ENCODE measurements at regions not wholly inside any gene's neighbourhood (a gene's known extent, or its start where the extent isn't known, plus 50 kb on each side); places are given as distances from the start of the nearest gene placed in this dataset.
A peak's percentile ranks its signal among the peaks of the same experiment; 100 is the strongest.
"Not testable (repeated sequence)": the region's sequence is repeated elsewhere in the genome, so short reads cannot be mapped to it uniquely, and the experiment has no call there.

DNA sequence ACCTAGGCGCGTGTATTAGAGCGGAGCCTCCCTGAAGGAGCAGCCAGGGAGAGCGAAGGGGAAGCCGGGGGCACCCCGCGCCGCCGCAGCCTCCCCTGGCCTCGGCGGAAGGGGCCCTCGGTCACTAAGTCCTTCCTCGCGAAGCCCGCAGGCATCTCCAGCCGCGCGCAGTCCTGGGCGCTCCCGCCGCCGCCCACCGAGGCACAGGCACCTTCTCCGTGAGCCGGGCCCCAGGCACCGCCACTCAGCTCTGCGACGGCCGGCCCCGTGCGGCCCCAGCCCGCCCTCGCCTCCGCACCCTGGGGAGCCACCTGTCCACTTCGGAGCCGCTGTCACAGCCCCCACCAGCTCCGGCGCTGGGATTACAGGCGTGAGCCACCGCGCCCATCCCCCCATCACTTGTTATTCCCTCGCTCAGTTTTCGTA lies 80.8 kb downstream of the ZNF467 start:
- no peak for DNase-seq
- intact Hi-C loops (cut with micrococcal nuclease): no loop called here
- H3K4me3 Mint-ChIP-seq: no peak overlapping the region
- H3K9me3 Mint-ChIP-seq: peaks cover 5% of the 10 kb centered on the region
- H3K36me3 Mint-ChIP-seq (ENCODE audit: low read depth): no peaks in the 10 kb centered on the region
- H3K27ac Mint-ChIP-seq: no peak overlapping the region
- H3K27me3 Mint-ChIP-seq (ENCODE audit: low read depth): peaks cover 44% of the 10 kb centered on the region
- CTCF ChIA-PET: no interaction called here
- no peaks in the 10 kb centered on the region for H3K4me1 Mint-ChIP-seq (ENCODE audit: low read depth)

DNA sequence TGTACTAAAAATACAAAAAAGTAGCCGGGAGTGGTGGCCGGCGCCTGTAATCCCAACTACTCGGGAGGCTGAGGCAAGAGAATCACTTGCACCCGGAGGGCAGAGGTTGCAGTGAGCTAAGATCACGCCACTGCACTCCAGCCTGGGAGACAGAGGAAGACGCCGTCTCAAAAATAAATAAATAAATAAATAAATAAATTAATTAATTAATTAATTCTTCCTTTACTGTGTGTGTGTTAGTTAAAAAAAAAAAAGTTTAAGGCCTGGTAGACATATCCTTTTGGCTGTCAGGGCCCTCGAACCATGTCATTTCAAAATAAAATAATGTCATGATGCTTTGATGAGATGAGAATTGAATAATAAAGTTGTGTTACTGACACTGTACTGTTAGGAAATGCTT lies 81.3 kb downstream of the ZNF467 start:
- CTCF ChIA-PET: interaction anchor here (0.7 kb wide), 1 partner anchor 52 kb away, joined by 3 read pairs; no protein-coding TSS in a partner anchor
- no peak overlapping the region for H3K27ac Mint-ChIP-seq
- peaks cover under 1% of the 10 kb centered on the region for H3K9me3 Mint-ChIP-seq
- H3K4me3 Mint-ChIP-seq: no peak overlapping the region
- H3K27me3 Mint-ChIP-seq (ENCODE audit: low read depth): peaks cover 45% of the 10 kb centered on the region
- H3K36me3 Mint-ChIP-seq (ENCODE audit: low read depth): no peaks in the 10 kb centered on the region
- no peak for DNase-seq
- intact Hi-C loops (cut with micrococcal nuclease): no loop called here
- no peaks in the 10 kb centered on the region for H3K4me1 Mint-ChIP-seq (ENCODE audit: low read depth)

- CTCF ChIA-PET: no interaction called here
- H3K9me3 Mint-ChIP-seq: no peaks in the 10 kb centered on the region
- no peak overlapping the region for H3K4me3 Mint-ChIP-seq
- no peak overlapping the region for H3K27ac Mint-ChIP-seq
- intact Hi-C loops (cut with micrococcal nuclease): no loop called here
- H3K36me3 Mint-ChIP-seq (ENCODE audit: low read depth): no peaks in the 10 kb centered on the region
- peaks cover 46% of the 10 kb centered on the region for H3K27me3 Mint-ChIP-seq (ENCODE audit: low read depth)
- no peaks in the 10 kb centered on the region for H3K4me1 Mint-ChIP-seq (ENCODE audit: low read depth)
- DNase-seq: peak; percentile 30
These were observed 82.5 kb downstream of the ZNF467 start for GRCh38 chr7:149690688-149691446.

GRCh38 chr7:149689291-149689721 lies 84.1 kb downstream of the ZNF467 start:
- H3K9me3 Mint-ChIP-seq: no peaks in the 10 kb centered on the region
- H3K27ac Mint-ChIP-seq: no peak overlapping the region
- DNase-seq: no peak
- no peak overlapping the region for H3K4me3 Mint-ChIP-seq
- CTCF ChIA-PET: no interaction called here
- intact Hi-C loops (cut with micrococcal nuclease): no loop called here
- no peaks in the 10 kb centered on the region for H3K4me1 Mint-ChIP-seq (ENCODE audit: low read depth)
- peaks cover 39% of the 10 kb centered on the region for H3K27me3 Mint-ChIP-seq (ENCODE audit: low read depth)
- no peaks in the 10 kb centered on the region for H3K36me3 Mint-ChIP-seq (ENCODE audit: low read depth)

- CTCF ChIA-PET: no interaction called here
- Mint-ChIP-seq H3K9me3 (no peaks in the 10 kb centered on the region), H3K27ac (no peak overlapping the region), H3K4me3 (no peak overlapping the region), H3K27me3 (ENCODE audit: low read depth) (peaks cover 39% of the 10 kb centered on the region), H3K36me3 (ENCODE audit: low read depth) (no peaks in the 10 kb centered on the region), H3K4me1 (ENCODE audit: low read depth) (no peaks in the 10 kb centered on the region)
- no peak for DNase-seq
- intact Hi-C loops (cut with micrococcal nuclease): no loop called here
These were observed 84.6 kb downstream of the ZNF467 start for GRCh38 chr7:149688836-149689235.

- H3K4me1 Mint-ChIP-seq (ENCODE audit: low read depth); intact Hi-C loops (cut with micrococcal nuclease); DNase-seq; H3K36me3 Mint-ChIP-seq (ENCODE audit: low read depth); H3K9me3 Mint-ChIP-seq; H3K27ac Mint-ChIP-seq; H3K4me3 Mint-ChIP-seq; CTCF ChIA-PET: not testable (repeated sequence)
- H3K27me3 Mint-ChIP-seq (ENCODE audit: low read depth): peaks cover 34% of the 10 kb centered on the region
These were observed 85.6 kb downstream of the ZNF467 start for GRCh38 chr7:149687820-149688219.

DNA sequence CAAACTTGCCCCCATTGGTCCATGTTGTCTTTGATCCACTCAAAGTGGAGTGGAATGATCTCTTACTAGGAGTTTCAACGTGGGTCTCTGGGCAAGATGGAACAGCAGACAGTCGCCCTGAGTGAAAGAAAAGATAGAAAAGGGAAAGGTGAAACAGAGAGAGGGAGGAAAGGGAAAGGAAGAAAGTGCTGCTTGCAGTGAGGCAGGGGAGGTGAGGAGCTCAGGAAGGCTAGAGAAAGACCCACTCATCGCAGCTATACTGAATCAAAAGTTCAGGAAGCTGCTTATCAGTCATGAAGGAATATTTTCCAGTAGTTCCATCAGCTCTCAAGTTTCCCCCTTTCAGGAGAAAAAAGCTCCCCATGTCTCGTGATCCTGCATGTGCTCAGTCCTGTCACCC lies 86.9 kb downstream of the ZNF467 start:
- Mint-ChIP-seq H3K9me3 (no peaks in the 10 kb centered on the region), H3K4me3 (no peak overlapping the region), H3K4me1 (ENCODE audit: low read depth) (no peaks in the 10 kb centered on the region), H3K36me3 (ENCODE audit: low read depth) (no peaks in the 10 kb centered on the region), H3K27ac (no peak overlapping the region), H3K27me3 (ENCODE audit: low read depth) (peaks cover 36% of the 10 kb centered on the region)
- CTCF ChIA-PET: interaction anchor here (1.2 kb wide), 2 partner anchors 9 to 26 kb away, joined by 4 to 5 read pairs; no protein-coding TSS in a partner anchor
- intact Hi-C loops (cut with micrococcal nuclease): no loop called here
- no peak for DNase-seq

GRCh38 chr7:149686011-149686410 lies 87.4 kb downstream of the ZNF467 start:
- Mint-ChIP-seq H3K36me3 (ENCODE audit: low read depth) (no peaks in the 10 kb centered on the region), H3K27me3 (ENCODE audit: low read depth) (peaks cover 33% of the 10 kb centered on the region), H3K27ac (no peak overlapping the region), H3K9me3 (no peaks in the 10 kb centered on the region), H3K4me1 (ENCODE audit: low read depth) (no peaks in the 10 kb centered on the region), H3K4me3 (no peak overlapping the region)
- no peak for DNase-seq
- CTCF ChIA-PET: interaction anchor here (1.2 to 1.3 kb wide), 3 partner anchors 9 to 25 kb away, joined by 4 to 9 read pairs (median 5); no protein-coding TSS in a partner anchor
- intact Hi-C loops (cut with micrococcal nuclease): no loop called here

DNA sequence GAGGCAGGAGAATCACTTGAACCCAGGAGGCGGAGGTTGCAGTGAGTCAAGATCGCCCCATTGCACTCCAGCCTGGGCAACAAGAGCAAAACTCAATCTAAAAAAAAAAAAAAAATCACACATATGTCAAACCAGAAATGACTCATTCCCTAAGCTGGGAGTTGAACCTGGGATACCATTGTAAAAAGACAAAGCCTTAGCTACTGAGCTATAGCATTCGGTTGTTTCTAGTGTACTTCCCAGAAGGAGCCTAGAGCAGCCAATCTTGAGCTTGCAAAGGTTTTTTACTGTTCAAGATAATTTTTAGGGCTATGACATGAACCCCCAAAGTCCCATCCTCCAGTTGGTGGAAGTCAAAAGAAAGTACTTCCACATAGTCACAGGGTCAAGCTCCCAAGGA lies 87.9 kb downstream of the ZNF467 start:
- intact Hi-C loops (cut with micrococcal nuclease): no loop called here
- CTCF ChIA-PET: interaction anchor here (0.8 to 1.3 kb wide), 2 partner anchors 19 to 23 kb away, joined by 3 to 9 read pairs; no protein-coding TSS in a partner anchor
- Mint-ChIP-seq H3K27ac (no peak overlapping the region), H3K4me3 (no peak overlapping the region), H3K9me3 (peaks cover 4% of the 10 kb centered on the region), H3K36me3 (ENCODE audit: low read depth) (no peaks in the 10 kb centered on the region), H3K27me3 (ENCODE audit: low read depth) (peaks cover 33% of the 10 kb centered on the region), H3K4me1 (ENCODE audit: low read depth) (no peaks in the 10 kb centered on the region)
- DNase-seq: no peak

DNA sequence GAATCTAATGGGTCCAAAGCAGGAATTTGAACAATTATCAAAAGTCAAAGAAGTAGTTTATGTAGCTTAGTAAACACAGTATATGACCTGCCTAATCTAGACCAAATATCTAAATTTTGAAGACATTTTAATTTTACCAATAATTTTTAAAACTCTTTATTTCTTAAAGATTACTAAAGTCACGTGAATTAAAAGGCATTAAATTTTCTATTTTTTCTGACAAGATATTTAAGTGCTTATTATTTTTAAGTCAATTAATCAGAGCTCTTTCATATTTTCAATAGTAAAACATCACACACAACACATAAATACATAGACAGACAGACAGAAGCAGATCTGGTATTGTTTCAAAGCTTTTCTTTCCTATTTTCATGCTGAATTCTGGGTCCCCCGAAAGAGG lies 89.5 kb downstream of the ZNF467 start:
- Mint-ChIP-seq H3K4me1 (ENCODE audit: low read depth) (no peaks in the 10 kb centered on the region), H3K4me3 (no peak overlapping the region), H3K36me3 (ENCODE audit: low read depth) (no peaks in the 10 kb centered on the region), H3K9me3 (peaks cover 4% of the 10 kb centered on the region), H3K27ac (no peak overlapping the region), H3K27me3 (ENCODE audit: low read depth) (peaks cover 32% of the 10 kb centered on the region)
- DNase-seq: no peak
- intact Hi-C loops (cut with micrococcal nuclease): no loop called here
- CTCF ChIA-PET: interaction anchor here (0.7 to 1.3 kb wide), 3 partner anchors 14 to 58 kb away, joined by 3 to 5 read pairs (median 3); no protein-coding TSS in a partner anchor

GRCh38 chr7:149683181-149683580 lies 90.2 kb downstream of the ZNF467 start:
- H3K27me3 Mint-ChIP-seq (ENCODE audit: low read depth): peaks cover 30% of the 10 kb centered on the region
- CTCF ChIA-PET: interaction anchor here (0.8 kb wide), 1 partner anchor 13 kb away, joined by 3 read pairs; no protein-coding TSS in a partner anchor
- H3K27ac Mint-ChIP-seq: no peak overlapping the region
- intact Hi-C loops (cut with micrococcal nuclease): no loop called here
- no peaks in the 10 kb centered on the region for H3K4me1 Mint-ChIP-seq (ENCODE audit: low read depth)
- no peaks in the 10 kb centered on the region for H3K36me3 Mint-ChIP-seq (ENCODE audit: low read depth)
- peaks cover 4% of the 10 kb centered on the region for H3K9me3 Mint-ChIP-seq
- H3K4me3 Mint-ChIP-seq: no peak overlapping the region
- DNase-seq: no peak

DNA sequence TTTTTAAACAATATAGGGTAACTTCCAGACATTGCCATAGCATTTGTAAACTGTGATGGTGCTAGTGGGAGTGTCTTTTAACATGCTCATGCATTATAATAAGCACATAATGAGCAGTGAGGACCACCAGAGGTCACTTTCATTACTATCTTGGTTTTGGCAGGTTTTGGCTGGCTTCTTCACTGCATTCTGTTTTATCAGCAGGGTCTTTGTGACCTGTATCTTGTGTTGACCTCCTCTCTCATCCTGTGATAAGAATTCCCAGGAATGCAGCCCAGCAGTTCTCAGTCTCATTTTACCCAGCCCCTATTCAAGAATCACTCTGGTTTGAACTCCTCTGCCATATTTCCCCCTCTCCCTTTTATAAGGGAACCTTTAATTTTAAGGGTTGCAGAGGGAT lies 91.3 kb downstream of the ZNF467 start:
- H3K9me3 Mint-ChIP-seq: peaks cover 4% of the 10 kb centered on the region
- DNase-seq: no peak
- no peaks in the 10 kb centered on the region for H3K36me3 Mint-ChIP-seq (ENCODE audit: low read depth)
- intact Hi-C loops (cut with micrococcal nuclease): no loop called here
- peaks cover 27% of the 10 kb centered on the region for H3K27me3 Mint-ChIP-seq (ENCODE audit: low read depth)
- no peak overlapping the region for H3K27ac Mint-ChIP-seq
- H3K4me3 Mint-ChIP-seq: no peak overlapping the region
- CTCF ChIA-PET: no interaction called here
- H3K4me1 Mint-ChIP-seq (ENCODE audit: low read depth): no peaks in the 10 kb centered on the region

GRCh38 chr7:149681274-149681673 lies 92.1 kb downstream of the ZNF467 start:
- H3K4me1 Mint-ChIP-seq (ENCODE audit: low read depth): no peaks in the 10 kb centered on the region
- H3K36me3 Mint-ChIP-seq (ENCODE audit: low read depth): no peaks in the 10 kb centered on the region
- H3K4me3 Mint-ChIP-seq: no peak overlapping the region
- no peak overlapping the region for H3K27ac Mint-ChIP-seq
- peaks cover 4% of the 10 kb centered on the region for H3K9me3 Mint-ChIP-seq
- DNase-seq: no peak
- intact Hi-C loops (cut with micrococcal nuclease): no loop called here
- peaks cover 30% of the 10 kb centered on the region for H3K27me3 Mint-ChIP-seq (ENCODE audit: low read depth)
- CTCF ChIA-PET: no interaction called here

All from activated naive CD4-positive, alpha-beta T cell treated with anti-CD3 and anti-CD28 coated beads for 36 hours (primary cell).